ENCODE measurements at regions not wholly inside any gene's neighbourhood (a gene's known extent, or its start where the extent isn't known, plus 50 kb on each side); places are given as distances from the start of the nearest gene placed in this dataset.

- no peaks in the 10 kb centered on the region for H3K4me1 ChIP-seq (replicated peaks in 1 of 2)
- no peak for DNase-seq
- H3K27me3 ChIP-seq, result peaks cover 6% of the 10 kb centered on the region
- no peaks in the 10 kb centered on the region for H3K36me3 ChIP-seq (replicated peaks in 1 of 2)
- intact Hi-C loops (cut with DNase I), result no loop called here
- 73 to 90% (median 78%) methylated on average over 2 to 5 of the region's 5 CpGs for WGBS, 4 donors
- TF ChIP-seq POLR2A (IDR thresholded peaks at IDR 0.05) (no peak), CTCF (IDR thresholded peaks at IDR 0.05) (no peak)
- no peak overlapping the region for H3K4me3 ChIP-seq
- H3K9me3 ChIP-seq (replicated peaks in 1 of 3), result peaks cover 0 to 9% (median 0%) of the 10 kb centered on the region in 3 donors
- H3K27ac ChIP-seq, result no peak overlapping the region
Measured at GRCh38 chr1:2950926-2951305, 70.4 kb upstream of the ACTRT2 start.

- no peaks in the 10 kb centered on the region for H3K27me3 ChIP-seq
- no peak overlapping the region for H3K27ac ChIP-seq
- peaks cover 0 to 10% (median 0%) of the 10 kb centered on the region in 3 donors for H3K9me3 ChIP-seq (replicated peaks in 1 of 3)
- no peak overlapping the region for H3K4me3 ChIP-seq
- peak in 1 of 7 donors; percentile 2 for DNase-seq
- H3K36me3 ChIP-seq (replicated peaks in 1 of 2), result no peaks in the 10 kb centered on the region
- TF ChIP-seq POLR2A (IDR thresholded peaks at IDR 0.05) (no peak), CTCF (IDR thresholded peaks at IDR 0.05) (no peak)
- no peaks in the 10 kb centered on the region for H3K4me1 ChIP-seq (replicated peaks in 1 of 2)
- intact Hi-C loops (cut with DNase I), result no loop called here
- 72 to 80% (median 74%) methylated on average over 14 of the region's 14 CpGs for WGBS, 4 donors
Measured at GRCh38 chr1:2951856-2952255, 69.4 kb upstream of the ACTRT2 start.

GRCh38 chr1:2952371-2952770, 68.9 kb upstream of the ACTRT2 start:
- 67 to 77% (median 73%) methylated on average over 8 to 9 of the region's 9 CpGs for whole genome bisulfite sequencing, 4 donors
- intact Hi-C loops (cut with DNase I), result no loop called here
- no peak for DNase-seq
- Histone ChIP-seq H3K27ac (no peak overlapping the region), H3K9me3 (replicated peaks in 1 of 3) (peaks cover 0 to 15% (median 0%) of the 10 kb centered on the region in 3 donors), H3K4me3 (no peak overlapping the region), H3K27me3 (no peaks in the 10 kb centered on the region), H3K36me3 (replicated peaks in 1 of 2) (no peaks in the 10 kb centered on the region), H3K4me1 (replicated peaks in 1 of 2) (no peaks in the 10 kb centered on the region)
- no peak for TF ChIP-seq POLR2A (IDR thresholded peaks at IDR 0.05)
- no peak for TF ChIP-seq CTCF (IDR thresholded peaks at IDR 0.05)

- no peaks in the 10 kb centered on the region for H3K4me1 ChIP-seq (replicated peaks in 1 of 2)
- peaks cover 0 to 17% (median 0%) of the 10 kb centered on the region in 3 donors for H3K9me3 ChIP-seq (replicated peaks in 1 of 3)
- H3K4me3 ChIP-seq, result no peak overlapping the region
- H3K27ac ChIP-seq, result no peak overlapping the region
- no peak for DNase-seq
- TF ChIP-seq CTCF (IDR thresholded peaks at IDR 0.05) (no peak), POLR2A (IDR thresholded peaks at IDR 0.05) (no peak)
- no peaks in the 10 kb centered on the region for H3K36me3 ChIP-seq (replicated peaks in 1 of 2)
- intact Hi-C loops (cut with DNase I), result no loop called here
- H3K27me3 ChIP-seq, result no peaks in the 10 kb centered on the region
- 84 to 89% (median 89%) methylated on average over 7 of the region's 7 CpGs for WGBS, 4 donors
Measured at GRCh38 chr1:2952992-2953391, 68.3 kb upstream of the ACTRT2 start.

Data from adrenal gland (tissue), 9 donors.